ENCODE measurements at regions not wholly inside any gene's neighbourhood (a gene's known extent, or its start where the extent isn't known, plus 50 kb on each side); places are given as distances from the start of the nearest gene placed in this dataset.
"Not testable (repeated sequence)": the region's sequence is repeated elsewhere in the genome, so short reads cannot be mapped to it uniquely, and the experiment has no call there.

DNA sequence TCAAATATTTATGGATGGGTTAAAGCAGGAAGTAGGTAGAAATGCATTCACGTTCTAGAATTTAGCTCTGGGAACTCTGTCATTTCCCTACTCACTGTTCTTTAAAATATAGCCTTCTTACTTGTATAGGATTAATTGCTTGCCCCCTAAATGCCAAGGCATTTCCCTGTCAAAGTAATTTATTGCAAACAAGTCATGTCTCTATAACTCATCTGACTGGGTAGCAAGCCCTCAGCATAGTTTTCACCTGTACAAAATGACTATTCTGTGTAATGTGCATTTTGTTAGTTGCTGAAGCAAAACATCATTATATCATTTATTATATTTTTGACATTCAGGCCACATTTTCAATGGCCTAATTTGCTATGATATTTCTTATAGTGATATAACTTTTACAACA lies 1308.2 kb upstream of the EPHA6 start:
- H3K27ac ChIP-seq = no peak overlapping the region
- H3K4me3 ChIP-seq = no peak overlapping the region
- no peaks in the 10 kb centered on the region for H3K27me3 ChIP-seq
- H3K9me3 ChIP-seq (replicated peaks) = no peaks in the 10 kb centered on the region
- no peaks in the 10 kb centered on the region for H3K36me3 ChIP-seq
- H3K4me1 ChIP-seq = no peaks in the 10 kb centered on the region
- no peak for DNase-seq

DNA sequence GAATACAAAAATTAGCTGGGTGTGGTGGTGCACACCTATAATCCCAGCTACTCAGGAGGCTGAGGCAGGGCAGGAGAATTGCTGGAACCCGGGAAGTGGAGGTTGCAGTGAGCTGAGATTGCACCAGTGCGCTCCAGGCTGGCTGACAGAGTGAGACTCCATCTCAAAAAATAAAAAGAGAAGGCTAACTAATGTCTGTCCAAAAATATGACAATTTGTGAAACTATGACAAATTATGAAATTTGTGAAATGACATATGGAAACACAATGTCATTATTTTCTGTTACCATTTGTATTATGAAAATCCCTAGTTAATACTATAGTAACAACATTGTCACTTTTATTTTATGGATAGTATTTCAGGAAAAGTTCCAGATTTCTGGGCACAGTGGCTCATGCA lies 1306.3 kb upstream of the EPHA6 start:
- no peaks in the 10 kb centered on the region for H3K9me3 ChIP-seq (replicated peaks)
- no peak for DNase-seq
- H3K4me1 ChIP-seq = no peaks in the 10 kb centered on the region
- H3K27ac ChIP-seq = no peak overlapping the region
- H3K36me3 ChIP-seq = no peaks in the 10 kb centered on the region
- H3K4me3 ChIP-seq = no peak overlapping the region
- no peaks in the 10 kb centered on the region for H3K27me3 ChIP-seq

DNA sequence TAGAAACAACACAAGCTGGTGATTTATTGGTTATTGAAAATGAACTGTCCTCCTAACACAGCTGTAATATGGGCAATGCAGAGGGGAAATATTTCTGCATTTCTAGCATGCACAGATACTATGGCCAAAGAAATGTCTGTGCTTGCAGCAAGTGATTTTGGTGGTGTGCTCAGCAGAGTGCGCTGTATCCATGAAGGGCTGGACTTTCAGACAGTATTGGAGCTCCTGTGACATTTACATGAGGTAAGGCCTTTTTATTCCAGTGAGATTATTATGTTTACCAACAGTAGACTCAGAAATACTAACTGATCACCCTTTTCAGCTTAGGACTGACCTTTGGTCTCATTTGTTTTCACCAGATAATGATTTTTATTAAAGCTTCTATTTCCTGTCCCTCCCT lies 1302.6 kb upstream of the EPHA6 start:
- Histone ChIP-seq H3K4me3 (no peak overlapping the region), H3K9me3 (replicated peaks) (no peaks in the 10 kb centered on the region), H3K27ac (no peak overlapping the region), H3K4me1 (no peaks in the 10 kb centered on the region), H3K27me3 (no peaks in the 10 kb centered on the region), H3K36me3 (no peaks in the 10 kb centered on the region)
- no peak for DNase-seq

DNA sequence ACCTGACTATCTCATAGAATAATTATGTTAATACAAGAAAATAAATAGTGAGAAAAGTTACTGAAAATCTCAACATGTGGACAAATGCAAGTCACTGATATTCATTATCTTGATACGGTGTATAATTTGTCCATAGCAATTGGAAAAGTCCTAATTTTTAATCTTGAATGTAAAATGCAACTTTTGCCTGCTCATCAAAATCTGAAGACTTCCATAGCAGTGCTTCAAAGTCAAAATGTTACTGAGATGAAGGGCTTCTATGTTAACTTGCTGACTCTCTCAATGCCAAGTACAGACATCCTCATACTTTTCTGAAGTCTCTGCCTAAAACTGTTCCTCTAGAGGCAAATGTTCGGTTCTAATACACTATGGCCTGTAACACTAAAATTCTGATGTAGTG lies 1300.1 kb upstream of the EPHA6 start:
- Histone ChIP-seq H3K36me3 (no peaks in the 10 kb centered on the region), H3K9me3 (replicated peaks) (no peaks in the 10 kb centered on the region), H3K27me3 (no peaks in the 10 kb centered on the region), H3K4me1 (no peaks in the 10 kb centered on the region), H3K27ac (no peak overlapping the region), H3K4me3 (no peak overlapping the region)
- no peak for DNase-seq

DNA sequence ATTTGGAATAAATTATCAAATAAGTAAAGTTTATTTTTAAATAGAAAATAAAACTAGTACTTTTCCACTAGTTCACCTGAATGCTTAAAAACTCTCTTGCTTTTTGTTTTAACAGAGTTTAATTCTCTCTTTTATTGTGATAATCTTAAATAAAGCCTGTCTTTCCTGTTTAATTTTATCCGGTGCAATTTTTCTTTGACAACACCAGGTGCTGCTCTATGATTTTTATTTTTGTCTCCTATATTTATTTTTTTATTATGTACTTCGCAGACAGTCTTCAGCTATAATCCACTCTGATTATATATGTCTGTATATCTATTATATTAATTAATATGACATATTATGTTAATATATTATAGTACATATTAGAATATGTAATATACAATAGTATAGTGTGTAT lies 1293.0 kb upstream of the EPHA6 start:
- H3K4me3 ChIP-seq = no peak overlapping the region

DNA sequence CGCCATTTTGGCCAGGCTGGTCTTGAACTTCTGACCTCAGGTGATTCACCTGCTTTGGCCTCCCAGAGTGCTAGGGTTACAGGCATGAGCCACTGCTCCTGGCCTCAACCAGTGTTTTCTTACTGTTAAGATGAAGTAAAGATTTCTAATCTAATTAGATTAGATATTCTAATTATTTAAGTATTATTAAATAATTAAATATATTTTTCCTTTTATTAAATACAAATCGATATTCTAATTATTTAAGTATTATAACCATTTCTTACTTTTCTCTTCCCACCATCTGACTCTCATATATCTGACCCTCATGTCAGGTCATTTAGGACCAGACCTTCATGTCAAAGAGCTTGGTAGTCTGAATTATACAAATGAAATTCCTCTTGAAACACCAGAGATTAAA lies 1291.9 kb upstream of the EPHA6 start:
- no peaks in the 10 kb centered on the region for H3K4me1 ChIP-seq
- H3K27ac ChIP-seq = no peak overlapping the region
- no peaks in the 10 kb centered on the region for H3K27me3 ChIP-seq
- no peak for DNase-seq
- H3K4me3 ChIP-seq = no peak overlapping the region
- no peaks in the 10 kb centered on the region for H3K36me3 ChIP-seq
- no peaks in the 10 kb centered on the region for H3K9me3 ChIP-seq (replicated peaks)

More for the DNA sequence above, 1293.0 kb upstream of the EPHA6 start:
- H3K27me3 ChIP-seq = no peaks in the 10 kb centered on the region
- no peaks in the 10 kb centered on the region for H3K9me3 ChIP-seq (replicated peaks)
- no peak overlapping the region for H3K27ac ChIP-seq
- H3K36me3 ChIP-seq = no peaks in the 10 kb centered on the region
- no peaks in the 10 kb centered on the region for H3K4me1 ChIP-seq
- DNase-seq = no peak

DNA sequence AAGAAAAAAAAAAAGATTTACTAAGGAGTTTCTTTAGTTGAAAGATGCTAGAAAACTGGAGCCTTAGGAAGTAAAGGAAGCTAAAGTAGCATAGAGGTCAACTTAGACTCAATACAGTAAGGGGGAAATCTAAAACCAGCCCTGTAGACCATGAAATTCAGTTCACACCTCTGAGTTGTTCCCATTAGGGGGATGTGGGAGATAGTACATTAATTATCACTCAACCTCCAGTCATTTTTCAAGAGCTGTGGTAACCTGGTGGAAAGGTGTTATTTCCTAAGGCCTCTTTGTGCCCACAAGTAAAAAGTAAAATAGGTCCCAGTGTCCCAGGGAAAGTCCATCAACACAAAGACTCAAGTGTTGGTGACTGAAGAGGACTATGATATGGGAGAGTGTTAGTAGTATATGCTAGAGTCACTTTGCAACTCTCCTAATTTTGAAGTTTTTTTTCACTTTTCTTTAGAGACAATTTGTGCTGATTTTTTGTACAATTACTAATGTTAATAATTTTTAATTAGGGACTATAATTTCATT lies 1274.4 kb upstream of the EPHA6 start:
- H3K9me3 ChIP-seq (replicated peaks) = no peaks in the 10 kb centered on the region
- no peaks in the 10 kb centered on the region for H3K4me1 ChIP-seq
- H3K36me3 ChIP-seq = no peaks in the 10 kb centered on the region
- H3K27ac ChIP-seq = no peak overlapping the region
- no peaks in the 10 kb centered on the region; the same call in 1 of the 2 replicates for H3K27me3 ChIP-seq
- H3K4me3 ChIP-seq = no peak overlapping the region
- no peak for DNase-seq

DNA sequence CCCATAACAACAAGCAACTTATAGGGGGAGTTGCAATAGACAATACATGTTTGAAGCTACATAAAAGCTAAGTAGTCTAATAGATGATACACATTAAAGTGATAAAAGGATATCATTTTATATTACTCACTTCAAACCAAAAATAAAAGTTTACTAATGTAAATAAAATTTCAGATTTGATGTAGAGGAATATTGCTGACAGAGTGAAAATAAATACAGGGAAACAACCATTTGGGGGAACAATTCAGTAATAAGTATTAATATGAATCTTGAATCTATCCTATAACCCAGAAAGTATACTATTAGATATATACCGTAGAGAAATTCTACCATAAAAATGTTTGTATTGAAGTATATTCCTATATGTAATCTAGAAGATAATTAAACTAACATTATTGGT lies 1248.9 kb upstream of the EPHA6 start:
- Histone ChIP-seq H3K9me3 (replicated peaks) (no peaks in the 10 kb centered on the region), H3K27ac (no peak overlapping the region), H3K27me3 (no peaks in the 10 kb centered on the region), H3K4me1 (no peaks in the 10 kb centered on the region), H3K36me3 (no peaks in the 10 kb centered on the region), H3K4me3 (no peak overlapping the region)
- DNase-seq = no peak

DNA sequence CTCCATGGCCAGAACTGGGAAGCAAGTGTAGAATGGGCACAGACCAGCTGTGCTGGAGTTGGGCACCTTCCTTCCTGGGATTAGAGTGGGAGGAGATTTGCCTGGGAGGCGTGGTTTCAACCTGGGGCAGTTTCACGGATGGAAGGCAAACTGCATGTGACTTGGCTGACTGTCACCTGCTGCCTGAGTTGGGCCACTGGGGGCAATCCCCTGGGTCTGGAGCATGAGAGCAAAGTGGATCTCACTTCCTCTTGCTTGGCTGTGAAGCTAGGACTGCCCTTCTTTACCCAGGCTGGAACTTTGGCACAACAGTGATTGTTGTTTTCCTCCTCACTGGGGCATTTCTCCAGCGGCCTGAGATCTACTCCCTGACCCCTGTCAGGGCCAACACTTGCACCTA lies 1247.0 kb upstream of the EPHA6 start:
- Histone ChIP-seq H3K36me3 (no peaks in the 10 kb centered on the region), H3K27me3 (no peaks in the 10 kb centered on the region), H3K9me3 (replicated peaks) (no peaks in the 10 kb centered on the region), H3K27ac (no peak overlapping the region), H3K4me1 (no peaks in the 10 kb centered on the region), H3K4me3 (no peak overlapping the region)
- DNase-seq = no peak

DNA sequence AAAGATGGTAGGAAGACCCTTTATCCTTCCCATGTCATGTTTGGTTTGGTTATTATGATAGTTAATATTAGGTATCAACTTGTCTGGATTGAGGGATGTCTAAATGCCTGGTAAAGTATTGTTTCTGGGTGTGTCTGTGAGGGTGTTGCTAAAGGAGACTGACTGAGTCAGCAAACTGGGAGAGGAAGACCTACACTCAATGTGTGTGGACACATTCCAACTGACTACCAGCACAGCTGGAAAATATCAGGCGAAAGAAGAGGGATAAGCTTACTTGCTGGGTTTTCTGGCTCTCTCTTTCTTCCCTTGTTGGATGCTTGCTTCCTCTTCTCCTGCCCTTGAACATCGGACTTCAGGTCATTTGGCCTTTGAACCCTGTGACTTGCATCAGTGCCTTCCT lies 1227.6 kb upstream of the EPHA6 start:
- no peaks in the 10 kb centered on the region for H3K27me3 ChIP-seq
- no peaks in the 10 kb centered on the region for H3K36me3 ChIP-seq
- H3K4me1 ChIP-seq = no peaks in the 10 kb centered on the region
- no peaks in the 10 kb centered on the region for H3K9me3 ChIP-seq (replicated peaks)
- H3K27ac ChIP-seq = no peak overlapping the region
- no peak overlapping the region for H3K4me3 ChIP-seq
- DNase-seq = no peak

DNA sequence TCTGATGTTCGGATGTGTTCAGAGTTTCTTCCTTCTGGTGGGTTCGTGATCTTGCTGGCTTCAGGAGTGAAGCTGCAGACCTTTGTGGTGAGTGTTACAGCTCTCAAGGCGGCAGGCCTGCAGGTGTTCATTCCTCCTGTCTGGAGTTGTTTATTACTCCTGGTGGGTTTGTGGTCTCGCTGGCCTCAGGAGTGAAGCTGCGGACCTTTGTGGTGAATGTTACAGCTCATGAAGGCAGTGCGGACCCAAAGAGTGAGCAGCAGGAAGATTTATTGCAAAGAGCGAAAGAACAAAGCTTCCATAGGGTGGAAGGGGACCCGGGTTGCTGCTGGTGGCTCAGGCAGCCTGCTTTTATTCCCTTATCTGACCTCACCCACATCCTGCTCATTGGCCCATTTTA lies 1226.8 kb upstream of the EPHA6 start:
- DNase-seq; H3K9me3 ChIP-seq (replicated peaks); H3K27me3 ChIP-seq; H3K4me1 ChIP-seq; H3K36me3 ChIP-seq; H3K27ac ChIP-seq; H3K4me3 ChIP-seq: not testable (repeated sequence)

DNA sequence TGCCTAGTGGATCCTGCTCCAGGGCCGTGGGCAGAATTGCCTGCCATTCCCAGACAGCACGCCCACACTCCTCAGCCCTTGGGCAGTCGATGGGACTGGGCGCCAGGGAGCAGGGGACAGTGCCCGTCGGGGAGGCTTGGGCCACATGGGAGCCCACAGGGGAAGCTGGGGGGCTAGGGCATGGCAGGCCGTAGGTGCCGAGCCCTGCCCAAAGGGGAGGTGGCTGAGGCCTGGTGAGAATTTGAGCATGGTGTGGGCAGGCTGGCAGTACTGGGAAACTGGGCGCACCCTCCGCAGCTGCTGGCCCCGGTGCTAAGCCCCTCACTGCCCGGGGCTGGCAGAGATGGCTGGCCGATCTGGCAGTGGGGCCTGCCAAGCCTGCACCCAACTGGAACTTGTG lies 1225.9 kb upstream of the EPHA6 start:
- no peaks in the 10 kb centered on the region for H3K4me1 ChIP-seq
- no peak overlapping the region for H3K27ac ChIP-seq
- no peaks in the 10 kb centered on the region for H3K36me3 ChIP-seq
- H3K4me3 ChIP-seq = no peak overlapping the region
- DNase-seq = no peak
- H3K9me3 ChIP-seq (replicated peaks) = no peaks in the 10 kb centered on the region
- H3K27me3 ChIP-seq = no peaks in the 10 kb centered on the region

DNA sequence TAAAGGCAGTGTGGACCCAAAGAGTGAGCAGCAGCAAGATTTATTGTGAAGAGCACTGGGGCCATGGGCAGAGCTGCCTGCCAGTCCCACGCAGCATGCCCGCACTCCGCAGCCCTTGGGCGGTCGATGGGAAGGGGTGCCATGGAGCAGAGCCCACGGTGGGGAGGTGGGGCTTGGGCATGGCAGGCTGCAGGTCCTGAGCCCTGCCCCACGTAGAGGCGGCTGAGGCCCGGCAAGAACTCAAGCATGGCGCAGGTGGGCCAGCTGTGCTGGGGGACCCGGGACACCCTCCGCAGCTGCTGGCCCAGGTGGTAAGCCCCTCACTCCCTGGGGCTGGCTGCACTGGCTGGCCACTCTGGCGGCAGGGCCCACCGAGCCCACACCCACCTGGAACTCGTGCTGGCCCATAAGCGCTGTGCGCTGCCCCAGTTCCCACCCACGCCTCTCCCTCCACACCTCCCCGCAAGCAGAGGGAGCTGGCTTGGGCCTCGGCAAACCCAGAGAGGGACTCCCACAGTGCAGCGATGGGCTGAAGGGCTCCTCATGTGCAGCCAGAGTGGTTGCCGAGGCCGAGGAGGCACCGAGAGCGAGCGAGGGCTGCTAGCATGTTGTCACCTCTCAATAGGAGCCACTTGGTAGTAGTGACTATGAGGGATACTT lies 1218.8 kb upstream of the EPHA6 start:
- Histone ChIP-seq H3K27me3 (no peaks in the 10 kb centered on the region), H3K36me3 (no peaks in the 10 kb centered on the region), H3K4me1 (no peaks in the 10 kb centered on the region), H3K27ac (no peak overlapping the region), H3K9me3 (replicated peaks) (no peaks in the 10 kb centered on the region), H3K4me3 (no peak overlapping the region)
- DNase-seq = no peak

DNA sequence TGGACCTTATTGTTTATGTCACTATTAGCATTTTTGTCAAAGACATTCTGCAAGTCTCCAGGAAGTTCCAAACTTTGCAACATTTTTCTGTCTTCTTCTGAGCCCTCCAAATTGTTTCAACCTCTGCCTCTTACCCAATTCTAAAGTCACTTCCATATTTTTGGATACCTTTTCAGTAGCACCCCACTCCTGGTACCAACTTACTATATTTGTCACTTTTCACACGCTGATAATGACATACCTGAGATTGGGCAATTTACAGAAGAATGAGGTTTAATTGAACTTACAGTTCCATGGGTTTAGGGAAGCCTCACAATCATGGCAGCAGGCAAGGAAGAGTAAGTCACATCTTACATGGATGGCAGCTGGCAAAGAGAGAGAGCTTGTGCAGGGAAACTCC lies 1206.5 kb upstream of the EPHA6 start:
- H3K4me1 ChIP-seq = no peaks in the 10 kb centered on the region
- DNase-seq = no peak
- no peaks in the 10 kb centered on the region for H3K9me3 ChIP-seq (replicated peaks)
- no peaks in the 10 kb centered on the region for H3K36me3 ChIP-seq
- no peak overlapping the region for H3K27ac ChIP-seq
- no peaks in the 10 kb centered on the region for H3K27me3 ChIP-seq
- H3K4me3 ChIP-seq = no peak overlapping the region

DNA sequence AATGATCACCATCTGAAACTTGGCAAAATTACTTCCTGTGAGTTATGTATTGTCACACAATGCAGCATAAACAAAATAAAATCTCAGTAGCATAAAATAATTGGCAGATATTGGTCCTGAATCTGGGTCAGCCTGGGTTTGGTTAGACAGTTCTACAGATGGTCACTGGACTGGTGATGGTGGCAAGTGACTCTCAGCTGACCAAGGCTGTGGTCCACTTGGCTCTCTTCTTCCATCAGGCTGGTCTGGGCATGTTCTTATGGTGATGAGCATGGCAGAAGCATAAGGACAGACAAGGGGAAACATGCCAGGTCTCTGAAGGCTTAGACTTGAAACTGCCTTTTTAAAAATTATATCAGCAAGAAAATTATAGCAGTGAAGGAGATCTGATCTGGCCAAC lies 1205.0 kb upstream of the EPHA6 start:
- Histone ChIP-seq H3K36me3 (no peaks in the 10 kb centered on the region), H3K4me1 (no peaks in the 10 kb centered on the region), H3K27me3 (no peaks in the 10 kb centered on the region), H3K27ac (no peak overlapping the region), H3K4me3 (no peak overlapping the region), H3K9me3 (replicated peaks) (no peaks in the 10 kb centered on the region)
- DNase-seq = no peak

DNA sequence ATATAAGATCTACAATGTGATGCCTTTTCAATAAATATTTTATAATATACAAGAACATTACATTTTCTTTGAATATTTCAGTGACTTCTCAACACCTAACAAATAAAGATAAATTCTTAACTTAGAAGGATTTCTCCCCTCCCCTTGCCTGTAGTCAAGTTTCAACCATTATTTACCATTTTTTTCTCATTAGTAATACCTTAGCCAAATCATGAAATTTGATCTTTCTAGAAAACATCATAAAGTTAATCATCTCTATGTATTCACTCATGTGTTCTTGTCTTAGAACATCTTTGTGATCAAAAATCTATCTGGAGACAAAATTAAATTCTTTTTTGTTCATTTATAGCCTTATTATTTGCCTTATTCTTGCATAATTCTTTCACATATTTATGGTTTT lies 1201.8 kb upstream of the EPHA6 start:
- Histone ChIP-seq H3K4me1 (no peaks in the 10 kb centered on the region), H3K27ac (no peak overlapping the region), H3K9me3 (replicated peaks) (no peaks in the 10 kb centered on the region), H3K27me3 (no peaks in the 10 kb centered on the region), H3K4me3 (no peak overlapping the region), H3K36me3 (no peaks in the 10 kb centered on the region)
- DNase-seq = no peak

All from SJCRH30 (cell line).